A172 (cell line): ENCODE measurements at regions not wholly inside any gene's neighbourhood (a gene's known extent, or its start where the extent isn't known, plus 50 kb on each side); places are given as distances from the start of the nearest gene placed in this dataset.

ENCODE experiments used
- DNase-seq: peaks from one replicate; pipeline ENCODE4 v3.0.0-alpha.2; 2015; ENCODE audit warnings: low spot score

DNA sequence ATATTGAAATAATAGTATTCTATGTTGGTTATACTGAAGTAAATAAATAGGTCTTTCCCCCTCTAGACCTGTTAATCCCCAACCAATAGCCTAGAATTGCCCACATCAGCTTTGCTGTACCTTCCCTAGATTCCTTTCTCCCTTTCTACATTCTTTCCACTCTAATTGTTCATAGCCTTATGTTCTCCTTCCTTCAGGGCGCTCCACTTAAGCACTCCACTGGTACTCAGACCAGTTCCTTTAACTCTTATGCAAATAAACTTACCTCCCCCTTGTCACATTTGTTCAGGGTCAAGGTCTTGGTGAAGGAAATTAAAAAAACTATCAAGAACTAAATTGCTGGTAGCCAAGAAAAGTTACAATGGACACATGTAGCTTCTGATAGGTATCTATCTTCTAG, 294.8 kb downstream of the UTP18 start:
- DNase-seq: no peak

DNA sequence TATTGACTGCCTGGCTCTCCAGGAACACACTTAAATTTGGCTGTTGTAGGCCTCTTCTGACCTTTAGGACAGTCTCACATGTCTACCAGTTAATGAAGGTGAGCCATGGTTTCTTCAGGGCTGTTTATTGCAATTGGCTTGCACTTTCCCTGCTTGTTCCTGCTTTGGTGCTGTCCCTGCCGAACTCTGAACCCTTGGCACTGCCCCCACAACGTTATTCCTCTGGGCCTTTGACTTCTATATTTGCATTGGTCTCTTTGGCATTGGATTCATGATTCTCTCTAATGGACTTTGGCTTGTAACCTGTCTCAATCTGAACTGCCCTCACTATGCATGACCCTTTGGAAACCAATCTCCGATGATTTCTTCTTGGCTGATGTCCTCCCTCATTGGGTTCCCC, 299.4 kb downstream of the UTP18 start:
- no peak for DNase-seq

DNA sequence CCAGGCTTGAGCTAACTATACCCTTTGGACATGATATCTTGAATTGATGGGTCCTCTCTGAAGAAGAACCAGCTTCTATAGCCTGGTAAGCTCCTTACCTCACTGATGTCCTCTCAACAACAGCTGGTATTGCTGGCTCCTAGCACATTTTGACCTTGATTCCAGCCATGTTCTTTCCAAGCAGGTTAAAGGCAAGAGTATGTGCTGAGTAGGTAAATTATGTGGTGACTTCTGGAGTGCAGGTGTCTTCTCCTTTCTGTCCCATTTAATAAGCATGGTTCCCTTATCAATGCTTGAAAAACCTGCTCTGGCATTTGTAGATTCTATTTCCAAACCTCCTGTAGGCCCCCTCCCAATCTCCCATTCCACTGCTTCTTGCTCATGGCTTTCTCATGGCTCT, 300.1 kb downstream of the UTP18 start:
- DNase-seq: no peak

GRCh38 chr17:51563961-51564360, 303.6 kb downstream of the UTP18 start:
- no peak for DNase-seq

DNA sequence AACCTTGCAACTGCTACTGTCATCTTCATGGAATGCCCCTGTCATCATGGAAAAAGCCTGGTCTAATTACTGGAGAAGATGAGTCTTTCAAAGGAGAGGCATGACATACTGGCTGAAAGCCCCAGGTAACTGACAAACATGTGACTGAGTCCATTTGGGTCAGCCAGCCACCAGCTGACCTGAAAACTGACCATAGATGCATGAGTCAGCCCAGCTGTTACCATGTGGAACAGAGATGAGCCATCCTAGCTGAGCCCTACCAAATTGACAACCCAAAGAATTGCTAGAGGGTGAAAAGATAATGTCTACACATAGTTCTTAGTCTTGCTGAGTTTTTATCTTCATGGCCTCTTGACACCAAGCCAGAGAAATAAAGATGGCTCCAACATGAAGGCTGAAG, 311.8 kb downstream of the UTP18 start:
- no peak for DNase-seq
